ENCODE measurements at regions not wholly inside any gene's neighbourhood (a gene's known extent, or its start where the extent isn't known, plus 50 kb on each side); places are given as distances from the start of the nearest gene placed in this dataset.
"Not testable (repeated sequence)": the region's sequence is repeated elsewhere in the genome, so short reads cannot be mapped to it uniquely, and the experiment has no call there.

DNA sequence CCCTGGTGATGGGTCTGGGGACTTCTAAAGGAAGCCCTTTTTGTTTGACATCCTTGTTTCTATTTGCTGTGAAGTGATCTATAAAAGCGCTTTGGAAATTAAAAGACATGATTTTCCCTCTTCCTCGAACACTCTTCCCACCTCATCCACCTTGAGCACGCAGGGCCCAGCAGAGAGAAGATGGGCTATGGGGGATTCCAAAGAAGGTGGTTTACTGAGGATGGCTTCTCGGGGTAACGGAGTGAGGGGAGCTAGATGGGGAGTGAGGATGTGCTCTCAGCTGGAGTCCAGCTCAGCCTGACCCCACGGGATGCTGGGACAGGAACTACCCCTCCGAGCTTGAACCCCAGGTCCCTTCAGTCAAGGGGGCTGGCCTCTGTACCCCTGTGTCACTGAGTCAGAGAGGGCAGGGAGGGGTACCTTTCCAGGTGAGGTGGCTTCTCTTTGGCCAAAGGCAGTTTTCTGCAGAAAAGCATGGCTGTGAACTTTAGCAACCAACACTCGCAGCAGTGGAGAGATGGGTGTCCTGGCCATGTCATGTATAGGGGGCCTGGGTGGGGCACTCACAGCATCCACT, 180.7 kb upstream of the SMAD3 start:
- H3K27ac ChIP-seq (ENCODE audit: low read length): no peak overlapping the region
- peaks cover 3% of the 10 kb centered on the region for H3K9me3 ChIP-seq (ENCODE audit: control insufficient read depth, low read depth, low read length)
- H3K4me1 ChIP-seq (ENCODE audit: control insufficient read depth, insufficient read depth, low read length): peaks cover 3% of the 10 kb centered on the region
- no CpG with 5 or more reads among the region's 8 CpGs for WGBS (ENCODE audit: insufficient coverage, low lambda C conversion rate)
- DNase-seq: no peak
- peaks cover 5% of the 10 kb centered on the region for H3K27me3 ChIP-seq (ENCODE audit: control insufficient read depth, insufficient read depth, low read length)
- no peaks in the 10 kb centered on the region for H3K36me3 ChIP-seq (ENCODE audit: control insufficient read depth, insufficient read depth, low read length)
- no peak overlapping the region for H3K4me3 ChIP-seq (ENCODE audit: low read length)

DNA sequence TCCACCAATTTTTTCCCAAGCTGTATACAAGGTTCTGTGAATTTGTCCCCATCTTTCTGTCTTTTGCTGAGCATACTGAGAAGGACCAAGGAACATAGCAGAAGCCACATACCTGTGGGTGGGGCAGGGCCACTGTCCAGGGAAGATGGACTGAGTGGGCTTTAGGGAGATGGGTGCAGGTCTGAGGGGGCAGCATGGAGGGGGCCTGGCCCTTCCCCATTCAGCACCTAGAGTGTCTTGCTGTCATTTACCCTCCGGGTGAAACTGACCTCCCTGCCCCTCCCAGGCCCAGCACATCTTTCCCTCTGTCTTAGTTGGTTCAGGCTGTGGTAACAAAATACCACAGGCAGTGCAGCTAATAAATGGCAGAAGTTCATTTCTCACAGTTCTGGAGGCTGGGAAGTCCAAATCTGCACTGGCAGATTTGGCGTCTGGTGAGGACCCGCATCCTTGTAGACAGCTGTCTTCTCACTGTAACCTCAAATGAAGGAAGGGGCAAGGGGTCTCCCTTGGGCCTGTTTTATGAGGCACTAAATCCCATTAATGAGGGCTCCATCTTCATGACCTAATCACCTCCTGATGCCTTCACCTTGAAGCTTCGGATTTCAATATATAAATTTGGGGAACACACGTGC, 180.0 kb upstream of the SMAD3 start:
- H3K9me3 ChIP-seq (ENCODE audit: control insufficient read depth, low read depth, low read length): peaks cover 3% of the 10 kb centered on the region
- no peaks in the 10 kb centered on the region for H3K36me3 ChIP-seq (ENCODE audit: control insufficient read depth, insufficient read depth, low read length)
- H3K27ac ChIP-seq (ENCODE audit: low read length): no peak overlapping the region
- DNase-seq: no peak
- no peak overlapping the region for H3K4me3 ChIP-seq (ENCODE audit: low read length)
- peaks cover 3% of the 10 kb centered on the region for H3K4me1 ChIP-seq (ENCODE audit: control insufficient read depth, insufficient read depth, low read length)
- peaks cover 5% of the 10 kb centered on the region for H3K27me3 ChIP-seq (ENCODE audit: control insufficient read depth, insufficient read depth, low read length)
- WGBS (ENCODE audit: insufficient coverage, low lambda C conversion rate): no CpG with 5 or more reads among the region's 5 CpGs

DNA sequence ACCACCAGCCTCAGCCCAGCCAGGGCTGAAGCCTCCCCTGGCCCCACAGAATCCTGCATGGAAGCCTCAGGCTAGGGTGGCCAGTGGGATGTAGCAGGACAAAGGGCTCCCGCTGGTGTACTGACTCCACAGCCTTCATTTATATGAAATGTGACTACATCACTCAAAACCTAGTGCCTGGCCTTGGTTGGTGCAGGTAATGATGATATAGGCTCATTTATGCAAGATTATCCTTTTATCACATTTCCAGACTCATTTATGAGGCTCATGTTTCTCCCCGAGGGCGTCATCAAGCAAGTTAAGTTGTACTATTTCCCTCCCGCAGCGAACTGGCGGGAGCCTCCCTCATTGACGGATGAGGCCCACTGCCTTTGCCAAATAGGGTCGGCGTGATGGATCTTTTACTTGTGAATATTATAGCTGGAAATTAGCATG, 179.1 kb upstream of the SMAD3 start:
- H3K27ac ChIP-seq (ENCODE audit: low read length): no peak overlapping the region
- WGBS (ENCODE audit: insufficient coverage, low lambda C conversion rate): no CpG with 5 or more reads among the region's 9 CpGs
- DNase-seq: no peak

DNA sequence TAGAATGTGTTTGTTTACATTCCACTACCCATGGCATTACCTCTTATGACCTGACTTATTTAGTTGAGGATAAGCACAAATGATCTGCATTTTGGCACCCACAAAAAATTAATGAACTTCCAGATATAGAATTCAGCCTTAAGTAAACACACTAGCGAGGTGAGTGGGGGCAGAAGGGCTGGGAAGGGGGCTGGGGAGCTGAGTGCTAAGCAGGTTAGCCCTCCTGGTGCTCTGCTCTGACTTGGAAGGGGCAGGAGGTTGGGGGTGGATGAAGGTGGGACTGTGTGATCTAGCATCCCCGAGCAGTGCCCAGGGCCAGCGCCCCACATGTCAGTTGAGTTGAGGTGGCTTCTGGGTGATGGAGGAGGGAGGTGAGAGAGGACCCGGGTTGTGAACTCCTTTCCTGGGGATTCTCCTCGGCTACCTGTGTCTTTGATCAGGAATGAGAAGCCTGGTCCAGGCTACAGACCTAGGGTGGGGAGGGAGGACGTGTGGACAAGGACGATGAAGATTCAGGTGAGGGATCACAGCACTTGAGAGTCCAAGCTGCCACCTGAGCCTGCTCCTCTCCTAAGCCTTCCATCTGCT, 178.6 kb upstream of the SMAD3 start:
- no CpG with 5 or more reads among the region's 7 CpGs for WGBS (ENCODE audit: insufficient coverage, low lambda C conversion rate)
- no peak overlapping the region for H3K27ac ChIP-seq (ENCODE audit: low read length)

More for the DNA sequence above, 179.1 kb upstream of the SMAD3 start:
- Histone ChIP-seq H3K4me3 (ENCODE audit: low read length) (no peak overlapping the region), H3K36me3 (ENCODE audit: control insufficient read depth, insufficient read depth, low read length) (no peaks in the 10 kb centered on the region), H3K27me3 (ENCODE audit: control insufficient read depth, insufficient read depth, low read length) (peaks cover 5% of the 10 kb centered on the region), H3K4me1 (ENCODE audit: control insufficient read depth, insufficient read depth, low read length) (peaks cover 3% of the 10 kb centered on the region), H3K9me3 (ENCODE audit: control insufficient read depth, low read depth, low read length) (peaks cover 3% of the 10 kb centered on the region)

DNA sequence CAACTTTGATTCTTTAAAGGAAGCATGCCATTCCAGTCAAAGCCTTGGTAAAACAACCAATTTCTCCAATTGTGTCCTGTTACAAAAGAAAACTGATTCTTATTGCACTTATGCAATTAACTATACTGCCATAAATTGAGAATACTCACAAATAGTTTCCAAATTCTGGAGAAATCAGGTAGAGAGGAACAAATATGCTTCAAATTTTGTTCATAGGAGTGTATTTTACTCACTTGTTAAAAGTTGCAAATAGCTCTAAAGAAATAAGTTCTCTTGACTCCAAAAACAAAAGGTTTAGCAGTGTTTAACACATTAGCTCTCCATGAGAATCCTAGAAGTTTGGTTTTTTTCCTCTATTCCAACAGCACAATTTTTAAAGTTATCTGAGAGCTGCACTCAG, 176.1 kb upstream of the SMAD3 start:
- not testable (repeated sequence) for H3K9me3 ChIP-seq (ENCODE audit: control insufficient read depth, low read depth, low read length); H3K4me1 ChIP-seq (ENCODE audit: control insufficient read depth, insufficient read depth, low read length); H3K4me3 ChIP-seq (ENCODE audit: low read length); DNase-seq; H3K27me3 ChIP-seq (ENCODE audit: control insufficient read depth, insufficient read depth, low read length); H3K36me3 ChIP-seq (ENCODE audit: control insufficient read depth, insufficient read depth, low read length); H3K27ac ChIP-seq (ENCODE audit: low read length)

More for the DNA sequence above, 178.6 kb upstream of the SMAD3 start:
- no peak for DNase-seq
- peaks cover 3% of the 10 kb centered on the region for H3K4me1 ChIP-seq (ENCODE audit: control insufficient read depth, insufficient read depth, low read length)
- no peaks in the 10 kb centered on the region for H3K36me3 ChIP-seq (ENCODE audit: control insufficient read depth, insufficient read depth, low read length)
- peaks cover 5% of the 10 kb centered on the region for H3K27me3 ChIP-seq (ENCODE audit: control insufficient read depth, insufficient read depth, low read length)
- no peak overlapping the region for H3K4me3 ChIP-seq (ENCODE audit: low read length)
- H3K9me3 ChIP-seq (ENCODE audit: control insufficient read depth, low read depth, low read length): peaks cover 3% of the 10 kb centered on the region

DNA sequence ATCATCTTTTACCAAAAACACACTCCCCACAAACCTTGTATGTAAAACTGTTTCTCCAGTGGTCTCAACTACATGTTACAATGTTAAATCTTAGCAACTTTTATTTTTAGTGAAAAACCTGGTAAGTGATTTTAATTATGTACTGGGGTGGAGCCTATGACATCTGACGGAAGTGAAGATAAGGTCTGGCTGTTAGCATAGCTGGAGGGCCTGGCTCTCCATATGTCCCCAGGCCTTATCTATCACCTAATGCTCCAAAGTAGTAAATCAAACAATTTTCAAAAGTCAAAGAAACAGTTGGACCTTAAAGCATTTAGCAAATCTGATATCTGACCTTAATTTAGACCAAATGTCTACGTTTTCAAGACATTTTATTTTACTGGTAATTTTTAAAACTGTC, 173.6 kb upstream of the SMAD3 start:
- no peaks in the 10 kb centered on the region for H3K4me1 ChIP-seq (ENCODE audit: control insufficient read depth, insufficient read depth, low read length)
- no peak for DNase-seq
- H3K27ac ChIP-seq (ENCODE audit: low read length): no peak overlapping the region
- no peak overlapping the region for H3K4me3 ChIP-seq (ENCODE audit: low read length)
- WGBS (ENCODE audit: insufficient coverage, low lambda C conversion rate): 33% methylated on average over 1 of the region's 2 CpGs
- H3K27me3 ChIP-seq (ENCODE audit: control insufficient read depth, insufficient read depth, low read length): no peaks in the 10 kb centered on the region
- H3K9me3 ChIP-seq (ENCODE audit: control insufficient read depth, low read depth, low read length): peaks cover 1% of the 10 kb centered on the region
- H3K36me3 ChIP-seq (ENCODE audit: control insufficient read depth, insufficient read depth, low read length): no peaks in the 10 kb centered on the region

DNA sequence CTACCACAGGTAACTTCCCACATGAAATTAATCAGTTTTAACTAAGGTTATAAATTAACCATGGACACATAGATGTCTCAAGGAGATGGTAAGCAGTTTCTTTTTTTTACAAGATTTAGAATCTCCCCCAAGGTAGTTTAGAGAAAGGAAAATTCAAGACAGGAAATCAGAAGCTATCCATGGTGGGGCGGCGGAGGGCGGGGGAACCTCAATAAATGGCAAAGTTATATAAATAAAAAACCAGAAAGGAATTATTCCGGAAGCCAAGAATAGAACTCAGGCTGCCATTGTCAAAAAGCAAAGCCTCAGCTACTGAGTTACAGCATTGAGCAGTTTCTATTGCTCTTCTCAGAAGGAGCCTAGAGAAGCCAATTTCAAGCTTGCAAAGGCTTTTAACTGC, 172.1 kb upstream of the SMAD3 start:
- 94% methylated on average over 3 of the region's 4 CpGs for WGBS (ENCODE audit: insufficient coverage, low lambda C conversion rate)
- no peaks in the 10 kb centered on the region for H3K36me3 ChIP-seq (ENCODE audit: control insufficient read depth, insufficient read depth, low read length)

DNA sequence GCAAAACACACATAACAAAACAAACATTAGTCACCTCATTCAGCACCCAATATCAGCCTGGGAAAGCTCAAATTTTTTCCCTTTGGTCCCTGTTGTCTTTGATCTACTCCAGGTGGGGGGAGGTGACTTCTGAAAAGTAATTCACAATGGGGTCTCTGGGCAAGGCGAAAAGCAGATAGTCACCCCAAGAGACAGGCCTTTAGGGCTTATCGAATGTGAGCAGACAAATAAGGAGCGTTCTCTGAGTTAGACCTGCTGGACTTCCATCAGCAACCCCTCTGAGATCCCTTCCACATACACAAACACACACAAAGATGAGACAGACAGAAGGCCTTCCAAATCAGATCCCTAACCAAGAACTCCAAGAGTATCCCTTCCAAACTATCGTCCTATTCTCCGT, 171.0 kb upstream of the SMAD3 start:
- WGBS (ENCODE audit: insufficient coverage, low lambda C conversion rate): no CpG with 5 or more reads among the region's 5 CpGs
- DNase-seq: no peak
- no peak overlapping the region for H3K4me3 ChIP-seq (ENCODE audit: low read length)
- H3K36me3 ChIP-seq (ENCODE audit: control insufficient read depth, insufficient read depth, low read length): no peaks in the 10 kb centered on the region
- H3K27me3 ChIP-seq (ENCODE audit: control insufficient read depth, insufficient read depth, low read length): no peaks in the 10 kb centered on the region
- H3K4me1 ChIP-seq (ENCODE audit: control insufficient read depth, insufficient read depth, low read length): no peaks in the 10 kb centered on the region
- H3K9me3 ChIP-seq (ENCODE audit: control insufficient read depth, low read depth, low read length): no peaks in the 10 kb centered on the region
- no peak overlapping the region for H3K27ac ChIP-seq (ENCODE audit: low read length)

More for the DNA sequence above, 172.1 kb upstream of the SMAD3 start:
- no peaks in the 10 kb centered on the region for H3K4me1 ChIP-seq (ENCODE audit: control insufficient read depth, insufficient read depth, low read length)
- no peaks in the 10 kb centered on the region for H3K9me3 ChIP-seq (ENCODE audit: control insufficient read depth, low read depth, low read length)
- no peak overlapping the region for H3K4me3 ChIP-seq (ENCODE audit: low read length)
- H3K27ac ChIP-seq (ENCODE audit: low read length): no peak overlapping the region
- H3K27me3 ChIP-seq (ENCODE audit: control insufficient read depth, insufficient read depth, low read length): no peaks in the 10 kb centered on the region
- no peak for DNase-seq

DNA sequence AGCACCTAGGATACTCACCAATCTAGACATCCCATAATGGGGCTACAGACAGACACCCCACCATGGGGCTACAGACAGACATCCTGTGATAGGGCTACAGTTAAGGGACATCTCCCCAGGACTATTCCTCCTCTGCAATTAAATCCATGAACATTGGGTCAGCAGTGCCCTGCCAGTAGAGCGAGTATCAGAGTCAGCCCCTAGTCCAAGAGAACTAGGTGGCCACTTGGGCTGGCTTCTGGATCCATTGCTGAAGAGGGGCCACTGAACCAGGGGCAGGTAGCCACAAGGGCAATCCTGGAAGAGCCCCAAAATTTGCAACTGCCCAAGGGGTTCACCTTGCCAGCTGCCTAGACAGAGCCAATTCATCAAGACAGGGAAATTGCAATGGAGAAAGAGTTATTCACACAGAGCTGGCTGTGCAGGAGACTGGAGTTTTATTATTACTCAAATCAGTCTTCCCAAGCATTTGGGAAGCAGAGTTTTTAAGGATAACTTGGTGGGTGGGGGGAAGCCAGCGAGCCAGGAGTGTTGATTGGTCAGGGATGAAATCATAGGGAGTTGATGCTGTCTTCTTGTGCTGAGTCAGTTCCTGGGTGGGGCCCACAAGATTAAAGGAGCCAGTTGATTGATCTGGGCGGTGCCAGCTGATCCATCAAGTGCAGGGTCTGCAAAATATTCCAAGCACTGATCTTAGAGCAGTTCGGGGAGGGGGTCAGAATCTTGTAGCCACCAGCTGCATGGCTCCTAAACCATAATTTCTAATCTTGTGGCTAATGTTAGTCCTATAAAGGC, 170.2 kb upstream of the SMAD3 start:
- Histone ChIP-seq H3K36me3 (ENCODE audit: control insufficient read depth, insufficient read depth, low read length) (no peaks in the 10 kb centered on the region), H3K27me3 (ENCODE audit: control insufficient read depth, insufficient read depth, low read length) (no peaks in the 10 kb centered on the region), H3K9me3 (ENCODE audit: control insufficient read depth, low read depth, low read length) (no peaks in the 10 kb centered on the region), H3K4me1 (ENCODE audit: control insufficient read depth, insufficient read depth, low read length) (no peaks in the 10 kb centered on the region), H3K27ac (ENCODE audit: low read length) (no peak overlapping the region), H3K4me3 (ENCODE audit: low read length) (no peak overlapping the region)
- no CpG with 5 or more reads among the region's 4 CpGs for WGBS (ENCODE audit: insufficient coverage, low lambda C conversion rate)
- no peak for DNase-seq

DNA sequence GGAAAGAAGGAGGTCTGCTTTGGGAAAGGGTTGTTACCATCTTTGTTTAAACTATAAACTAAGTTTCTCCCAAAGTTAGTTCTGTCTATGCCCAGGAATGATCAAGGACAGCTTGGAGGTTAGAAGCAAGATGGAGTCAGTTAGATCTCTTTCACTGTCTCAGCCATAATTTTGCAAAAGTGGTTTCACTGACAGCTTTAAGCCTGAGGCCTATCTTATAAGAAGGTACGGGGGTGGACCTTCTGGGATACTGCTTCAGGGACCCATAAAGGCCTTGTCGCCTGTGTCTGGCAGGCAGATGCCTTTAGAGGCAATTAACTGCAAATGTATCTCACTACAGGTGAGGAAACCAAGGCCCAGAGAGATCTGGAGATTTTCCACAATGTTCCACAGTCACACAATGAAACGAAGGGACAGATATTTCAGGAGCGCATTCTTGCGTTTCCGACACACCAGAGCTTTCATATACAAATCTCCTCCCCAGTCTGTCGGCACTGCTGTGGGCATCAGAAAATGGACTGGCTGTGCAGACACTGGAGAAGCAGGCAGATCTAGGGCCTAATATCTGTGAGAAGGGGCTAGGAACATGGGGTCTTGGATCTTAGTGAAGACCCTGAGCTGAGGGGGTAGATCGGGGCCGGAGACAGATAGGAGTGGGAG, 169.5 kb upstream of the SMAD3 start:
- H3K4me3 ChIP-seq (ENCODE audit: low read length): no peak overlapping the region
- no CpG with 5 or more reads among the region's 9 CpGs for WGBS (ENCODE audit: insufficient coverage, low lambda C conversion rate)
- no peaks in the 10 kb centered on the region for H3K27me3 ChIP-seq (ENCODE audit: control insufficient read depth, insufficient read depth, low read length)
- H3K27ac ChIP-seq (ENCODE audit: low read length): no peak overlapping the region
- no peaks in the 10 kb centered on the region for H3K36me3 ChIP-seq (ENCODE audit: control insufficient read depth, insufficient read depth, low read length)
- H3K9me3 ChIP-seq (ENCODE audit: control insufficient read depth, low read depth, low read length): no peaks in the 10 kb centered on the region
- H3K4me1 ChIP-seq (ENCODE audit: control insufficient read depth, insufficient read depth, low read length): no peaks in the 10 kb centered on the region
- DNase-seq: no peak

Data from large intestine (tissue), 3 donors.